ENCODE measurements at regions not wholly inside any gene's neighbourhood (a gene's known extent, or its start where the extent isn't known, plus 50 kb on each side); places are given as distances from the start of the nearest gene placed in this dataset.
A peak's percentile ranks its signal among the peaks of the same experiment; 100 is the strongest.
"Not testable (repeated sequence)": the region's sequence is repeated elsewhere in the genome, so short reads cannot be mapped to it uniquely, and the experiment has no call there.

- no peaks in the 10 kb centered on the region for H3K27me3 Mint-ChIP-seq
- no peak overlapping the region for H3K27ac Mint-ChIP-seq
- peaks cover 2 to 16% (median 16%) of the 10 kb centered on the region in 3 donors for H3K9me3 Mint-ChIP-seq
- peaks cover under 1% of the 10 kb centered on the region for H3K36me3 Mint-ChIP-seq
- no peak overlapping the region for H3K4me3 Mint-ChIP-seq
- H3K4me1 Mint-ChIP-seq, result no peaks in the 10 kb centered on the region
Measured at GRCh38 chr12:126290456-126290855, 1225.2 kb downstream of the AACS start.

DNA sequence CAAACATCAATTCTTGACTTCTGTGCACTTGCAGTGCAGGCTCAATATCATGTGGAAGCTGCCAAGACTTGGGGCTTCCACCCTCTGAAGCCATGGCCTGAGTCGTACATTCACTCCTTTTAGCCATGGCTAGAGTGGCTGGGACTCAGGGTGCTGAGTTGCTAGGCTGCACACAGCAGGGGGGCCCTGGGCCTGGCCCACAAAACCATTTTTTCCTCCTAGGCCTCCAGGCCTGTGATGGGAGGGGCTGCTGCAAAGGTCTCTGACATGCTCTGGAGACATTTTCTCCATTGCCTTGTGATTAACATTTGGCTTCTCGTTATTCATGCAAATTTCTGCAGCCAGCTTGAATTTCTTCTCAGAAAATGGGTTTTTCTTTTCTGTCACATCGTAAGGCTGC lies 1226.8 kb downstream of the AACS start:
- H3K4me3 Mint-ChIP-seq, H3K27ac Mint-ChIP-seq, H3K27me3 Mint-ChIP-seq, H3K36me3 Mint-ChIP-seq, H3K4me1 Mint-ChIP-seq: not testable (repeated sequence)
- H3K9me3 Mint-ChIP-seq, result peaks cover 2 to 17% (median 16%) of the 10 kb centered on the region in 3 donors

GRCh38 chr12:126295652-126296051 lies 1230.4 kb downstream of the AACS start:
- Mint-ChIP-seq H3K4me3 (no peak overlapping the region), H3K4me1 (no peaks in the 10 kb centered on the region), H3K27ac (no peak overlapping the region), H3K9me3 (peaks cover 8 to 16% (median 10%) of the 10 kb centered on the region in 3 donors), H3K27me3 (no peaks in the 10 kb centered on the region), H3K36me3 (peaks cover 2% of the 10 kb centered on the region)

DNA sequence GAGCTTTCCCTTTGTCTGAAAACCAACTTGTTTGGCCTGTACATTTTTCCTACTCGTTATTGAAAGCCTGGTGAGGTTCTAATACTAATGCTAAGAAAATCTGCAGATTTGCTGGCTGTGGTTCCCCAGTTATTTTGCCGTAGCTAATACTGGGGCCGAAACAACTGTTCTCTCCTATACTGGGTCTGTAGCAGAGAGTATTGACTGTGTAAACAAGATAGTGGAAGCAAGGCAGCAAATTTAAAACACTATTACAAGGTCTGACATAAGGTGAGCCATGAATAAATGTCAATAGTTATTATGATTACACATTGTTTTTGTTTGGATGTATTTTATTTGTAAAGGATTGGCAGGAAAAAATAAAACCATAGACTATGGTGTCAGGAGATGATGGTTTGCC lies 1244.0 kb downstream of the AACS start:
- Mint-ChIP-seq H3K4me1 (no peaks in the 10 kb centered on the region), H3K4me3 (no peak overlapping the region), H3K27ac (no peak overlapping the region), H3K9me3 (peaks cover 4 to 9% (median 4%) of the 10 kb centered on the region in 3 donors), H3K27me3 (no peaks in the 10 kb centered on the region), H3K36me3 (no peaks in the 10 kb centered on the region)

DNA sequence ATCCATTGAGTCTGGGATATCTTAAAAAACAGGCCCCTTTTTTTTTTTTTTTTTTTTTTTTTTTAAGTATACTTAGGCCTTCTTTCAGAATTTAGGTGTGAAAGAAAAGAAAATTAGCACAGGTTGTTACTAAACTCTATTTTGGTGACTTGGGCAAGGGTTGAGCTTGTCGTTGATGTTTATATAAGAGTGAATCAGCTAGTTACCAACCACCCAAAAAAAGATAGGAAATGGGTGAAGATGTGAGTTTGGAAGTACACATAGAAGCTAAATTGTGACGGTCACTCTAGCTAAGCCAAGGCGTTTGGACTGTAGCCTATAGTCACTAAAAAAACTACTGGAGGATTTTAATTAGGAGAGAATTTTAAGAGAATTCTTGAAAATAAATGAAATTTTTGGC lies 1247.2 kb downstream of the AACS start:
- no peak overlapping the region for H3K27ac Mint-ChIP-seq
- H3K36me3 Mint-ChIP-seq, result no peaks in the 10 kb centered on the region
- no peak overlapping the region for H3K4me3 Mint-ChIP-seq
- H3K4me1 Mint-ChIP-seq, result no peaks in the 10 kb centered on the region
- no peaks in the 10 kb centered on the region for H3K27me3 Mint-ChIP-seq
- H3K9me3 Mint-ChIP-seq, result peaks cover 5 to 12% (median 7%) of the 10 kb centered on the region in 3 donors

DNA sequence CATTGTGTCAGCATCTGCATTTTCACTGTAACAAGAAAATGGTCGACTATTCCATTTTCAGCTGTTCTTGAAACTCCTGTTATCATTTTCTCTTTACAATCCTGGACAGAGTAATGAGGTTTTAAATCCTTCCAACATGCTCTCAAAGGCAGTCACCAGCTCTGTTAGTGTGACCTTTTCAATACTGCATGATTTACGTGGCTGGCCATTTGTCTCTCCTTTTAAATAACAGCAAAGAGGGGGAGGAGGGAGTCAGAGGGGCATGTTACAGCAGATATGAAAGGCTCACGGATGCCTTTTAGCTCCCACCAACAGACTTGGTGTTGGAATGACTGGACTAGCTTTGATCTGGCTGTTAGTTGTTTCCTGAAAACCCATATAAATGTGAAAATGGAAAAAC lies 1251.2 kb downstream of the AACS start:
- H3K27me3 Mint-ChIP-seq, result no peaks in the 10 kb centered on the region
- H3K4me1 Mint-ChIP-seq, result no peaks in the 10 kb centered on the region
- no peak overlapping the region for H3K4me3 Mint-ChIP-seq
- H3K27ac Mint-ChIP-seq, result no peak overlapping the region
- H3K9me3 Mint-ChIP-seq, result peaks cover 2 to 8% (median 4%) of the 10 kb centered on the region in 3 donors
- no peaks in the 10 kb centered on the region for H3K36me3 Mint-ChIP-seq

DNA sequence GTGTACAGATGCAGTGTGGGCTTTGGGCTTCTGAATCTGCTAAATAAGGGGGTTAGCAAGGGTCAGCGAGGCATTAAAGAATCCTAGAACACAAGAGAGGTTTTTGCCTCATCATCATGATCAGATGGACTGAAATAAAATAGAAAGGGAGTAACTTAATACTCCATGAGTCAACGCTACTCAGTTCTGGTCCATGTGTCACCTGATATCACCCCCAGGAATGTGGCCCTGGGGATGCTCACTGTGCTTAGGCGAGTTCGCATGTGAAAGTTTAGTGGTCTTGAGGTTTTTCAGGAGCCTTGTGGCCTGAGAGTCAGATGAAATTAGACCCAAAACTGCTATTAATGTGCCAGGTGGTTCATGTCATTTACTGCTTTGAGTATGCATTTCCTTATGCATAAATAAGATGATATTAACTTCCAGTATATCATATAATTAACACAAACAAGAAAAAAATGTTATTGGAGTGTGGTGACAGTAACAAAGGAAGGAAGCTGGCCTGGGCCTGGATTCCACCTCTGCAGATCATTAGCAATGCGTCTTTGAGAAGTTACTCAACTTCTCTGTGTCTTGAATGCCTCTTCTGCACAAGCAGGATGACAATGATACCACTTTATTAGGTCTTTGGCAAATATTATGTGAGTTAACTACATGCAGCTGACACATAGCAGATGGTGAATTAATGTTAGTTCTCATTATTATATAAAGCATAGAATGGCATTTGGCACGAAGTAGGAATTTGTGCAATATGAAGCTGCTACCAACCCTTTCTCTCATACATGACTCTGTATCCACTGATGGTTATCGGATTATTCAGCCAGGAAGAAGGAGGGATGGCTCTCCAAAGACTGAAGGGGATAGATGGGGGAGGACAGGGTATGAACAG lies 1272.6 kb downstream of the AACS start:
- Mint-ChIP-seq H3K27ac (no peak overlapping the region), H3K4me1 (no peaks in the 10 kb centered on the region), H3K36me3 (peaks cover 2% of the 10 kb centered on the region), H3K4me3 (no peak overlapping the region), H3K9me3 (peaks cover 3 to 24% (median 4%) of the 10 kb centered on the region in 3 donors), H3K27me3 (no peaks in the 10 kb centered on the region)

DNA sequence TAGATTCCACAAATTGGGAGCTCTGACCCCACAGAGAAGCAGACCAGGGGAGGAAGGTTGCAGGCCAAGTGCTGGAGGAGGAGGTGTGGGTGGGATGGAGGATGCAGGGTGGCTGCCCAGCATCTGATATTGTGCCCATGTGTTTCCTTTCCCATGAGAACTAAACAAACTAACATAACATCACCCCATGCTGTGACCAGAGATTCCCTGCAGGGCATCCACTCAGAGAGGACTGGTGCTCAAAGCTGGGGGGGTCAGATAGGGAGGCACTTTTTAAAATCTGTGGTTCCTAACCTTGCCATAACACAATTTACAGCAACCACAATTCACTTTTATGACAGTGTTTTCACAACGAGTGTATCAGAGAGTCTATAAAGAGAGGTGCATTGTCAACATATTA lies 1277.6 kb downstream of the AACS start:
- Mint-ChIP-seq H3K4me1 (no peaks in the 10 kb centered on the region), H3K27me3 (no peaks in the 10 kb centered on the region), H3K4me3 (no peak overlapping the region), H3K9me3 (peaks cover 3 to 19% (median 4%) of the 10 kb centered on the region in 3 donors), H3K27ac (no peak overlapping the region), H3K36me3 (no peaks in the 10 kb centered on the region)

GRCh38 chr12:126343321-126343720 lies 1278.1 kb downstream of the AACS start:
- H3K9me3 Mint-ChIP-seq, result peaks cover 3 to 19% (median 4%) of the 10 kb centered on the region in 3 donors
- H3K4me1 Mint-ChIP-seq, result no peaks in the 10 kb centered on the region
- H3K27me3 Mint-ChIP-seq, result no peaks in the 10 kb centered on the region
- H3K36me3 Mint-ChIP-seq, result no peaks in the 10 kb centered on the region
- no peak overlapping the region for H3K27ac Mint-ChIP-seq
- no peak overlapping the region for H3K4me3 Mint-ChIP-seq

- Mint-ChIP-seq H3K4me1 (no peaks in the 10 kb centered on the region), H3K4me3 (no peak overlapping the region), H3K27me3 (no peaks in the 10 kb centered on the region), H3K36me3 (no peaks in the 10 kb centered on the region), H3K27ac (no peak overlapping the region), H3K9me3 (peaks cover 3 to 11% (median 4%) of the 10 kb centered on the region in 3 donors)
Measured at GRCh38 chr12:126346087-126346486, 1280.9 kb downstream of the AACS start.

DNA sequence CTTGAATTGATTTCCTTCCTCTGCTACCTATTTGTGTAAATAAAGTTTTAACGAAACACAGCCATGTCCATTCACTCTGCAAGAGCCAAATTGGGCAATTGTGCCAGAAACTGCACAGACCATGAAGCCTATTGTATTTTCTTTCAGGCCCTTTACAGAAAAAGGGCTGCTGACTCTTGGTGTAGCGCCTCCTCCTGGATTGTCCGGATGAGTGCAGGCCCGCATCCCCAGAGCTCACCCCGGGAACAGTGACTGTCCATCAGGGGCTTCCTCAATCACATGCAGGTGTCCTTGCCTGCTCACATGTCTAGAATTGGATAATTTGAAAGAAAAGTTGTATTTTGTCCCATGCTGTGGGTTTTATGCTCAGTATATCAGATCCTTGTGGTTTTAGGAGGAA lies 1282.2 kb downstream of the AACS start:
- Mint-ChIP-seq H3K36me3 (no peaks in the 10 kb centered on the region), H3K27me3 (no peaks in the 10 kb centered on the region), H3K9me3 (peaks cover 0 to 4% (median 0%) of the 10 kb centered on the region in 3 donors), H3K4me1 (no peaks in the 10 kb centered on the region), H3K27ac (no peak overlapping the region), H3K4me3 (no peak overlapping the region)

- H3K4me1 Mint-ChIP-seq, result no peaks in the 10 kb centered on the region
Measured at GRCh38 chr12:126349383-126349782, 1284.1 kb downstream of the AACS start.

DNA sequence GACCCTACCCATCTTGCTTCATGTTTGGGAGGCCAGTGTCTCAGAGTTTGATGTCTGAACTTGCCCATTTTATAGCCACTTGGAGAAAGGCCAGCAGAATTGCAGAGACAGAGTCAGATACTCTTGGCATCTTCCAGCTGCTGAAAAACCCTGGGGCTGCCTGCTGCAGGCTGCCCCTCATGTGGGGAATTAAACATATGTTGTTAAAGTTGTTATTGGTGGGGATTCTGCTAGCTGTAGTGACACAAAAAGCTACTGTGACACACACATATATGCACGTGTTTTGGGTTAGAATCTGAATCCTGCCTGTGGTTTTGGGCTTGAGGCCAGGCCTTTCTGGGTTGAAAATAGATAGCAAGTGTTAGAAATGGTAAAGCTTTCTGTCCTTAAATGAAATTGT lies 1288.4 kb downstream of the AACS start:
- no peaks in the 10 kb centered on the region for H3K4me1 Mint-ChIP-seq
- H3K36me3 Mint-ChIP-seq, result no peaks in the 10 kb centered on the region
- no peak overlapping the region for H3K4me3 Mint-ChIP-seq
- peak overlapping the region in 1 of 3 donors; percentile 14 for H3K27ac Mint-ChIP-seq
- H3K9me3 Mint-ChIP-seq, result peaks cover 1 to 11% (median 4%) of the 10 kb centered on the region in 3 donors
- no peaks in the 10 kb centered on the region for H3K27me3 Mint-ChIP-seq

More at GRCh38 chr12:126349383-126349782, 1284.1 kb downstream of the AACS start:
- H3K4me3 Mint-ChIP-seq, result no peak overlapping the region
- H3K36me3 Mint-ChIP-seq, result no peaks in the 10 kb centered on the region
- H3K27me3 Mint-ChIP-seq, result no peaks in the 10 kb centered on the region
- H3K27ac Mint-ChIP-seq, result no peak overlapping the region
- H3K9me3 Mint-ChIP-seq, result peaks cover 2 to 5% (median 4%) of the 10 kb centered on the region in 3 donors

GRCh38 chr12:126354633-126355032 lies 1289.4 kb downstream of the AACS start:
- Mint-ChIP-seq H3K4me3 (no peak overlapping the region), H3K4me1 (no peaks in the 10 kb centered on the region), H3K27me3 (no peaks in the 10 kb centered on the region), H3K36me3 (no peaks in the 10 kb centered on the region), H3K9me3 (peaks cover 4 to 11% (median 4%) of the 10 kb centered on the region in 3 donors), H3K27ac (no peak overlapping the region)

GRCh38 chr12:126355346-126355745 lies 1290.1 kb downstream of the AACS start:
- H3K9me3 Mint-ChIP-seq, result peaks cover 2 to 11% (median 5%) of the 10 kb centered on the region in 3 donors
- H3K4me3 Mint-ChIP-seq, result no peak overlapping the region
- H3K4me1 Mint-ChIP-seq, result no peaks in the 10 kb centered on the region
- H3K27ac Mint-ChIP-seq, result no peak overlapping the region
- no peaks in the 10 kb centered on the region for H3K36me3 Mint-ChIP-seq
- H3K27me3 Mint-ChIP-seq, result no peaks in the 10 kb centered on the region

DNA sequence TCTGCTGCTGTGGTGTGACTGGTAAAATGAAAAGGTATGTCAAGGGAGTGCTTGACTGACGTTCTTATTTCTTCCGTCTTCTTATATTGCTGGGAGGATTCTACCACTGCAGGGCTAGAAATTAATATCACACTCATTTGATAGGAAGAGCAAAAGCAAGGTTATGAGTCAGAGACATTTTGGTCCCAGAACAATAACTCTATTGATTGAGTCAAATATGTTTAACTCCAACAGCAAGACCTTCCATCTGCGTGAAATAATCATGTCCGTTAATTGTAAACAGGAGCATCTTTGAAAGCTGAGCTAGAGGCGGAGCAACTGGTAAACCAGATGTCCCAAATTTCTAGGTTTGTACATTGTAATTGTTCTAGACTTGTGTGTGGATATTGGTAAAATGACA lies 1293.6 kb downstream of the AACS start:
- Mint-ChIP-seq H3K9me3 (peaks cover 5 to 9% (median 7%) of the 10 kb centered on the region in 3 donors), H3K36me3 (no peaks in the 10 kb centered on the region), H3K27ac (no peak overlapping the region), H3K4me3 (no peak overlapping the region), H3K4me1 (peaks cover 0 to 1% (median 0%) of the 10 kb centered on the region in 3 donors), H3K27me3 (no peaks in the 10 kb centered on the region)

Data from IgD-negative memory B cell (primary cell).